Ishikawa (cell line): ENCODE measurements at regions not wholly inside any gene's neighbourhood (a gene's known extent, or its start where the extent isn't known, plus 50 kb on each side); places are given as distances from the start of the nearest gene placed in this dataset.

ENCODE experiments used
- CEBPB ChIP-seq: IDR thresholded peaks from 2 replicates; pipeline ENCODE4 v1.6.1; 2012
- EP300 ChIP-seq: IDR thresholded peaks from 2 replicates; pipeline ENCODE4 v1.6.1; 2012; ENCODE audit warnings: borderline replicate concordance
- RAD21 ChIP-seq: IDR thresholded peaks from 2 replicates; pipeline ENCODE4 v1.6.1; 2012; ENCODE audit warnings: low read depth
- REST ChIP-seq: IDR thresholded peaks from 2 replicates; pipeline ENCODE4 v1.6.1; 2012; ENCODE audit warnings: low read depth, mild to moderate bottlenecking
- TCF12 ChIP-seq: IDR thresholded peaks from 2 replicates; pipeline ENCODE4 v1.6.1; 2012; ENCODE audit warnings: low read depth
- TEAD4 ChIP-seq: IDR thresholded peaks from 2 replicates; pipeline ENCODE4 v1.6.1; 2012
- YY1 ChIP-seq: IDR thresholded peaks from 2 replicates; pipeline ENCODE4 v1.6.1; 2012; ENCODE audit warnings: low read depth

- no peak for TF ChIP-seq REST
- no peak for TF ChIP-seq RAD21
- no peak for TF ChIP-seq CEBPB
- TF ChIP-seq TCF12: no peak
- TF ChIP-seq EP300: no peak
- no peak for TF ChIP-seq YY1
- no peak for TF ChIP-seq TEAD4
Observed at GRCh38 chr1:87404296-87404695, 75.6 kb downstream of the LMO4 start.
